DND-41 (cell line): ENCODE measurements at regions not wholly inside any gene's neighbourhood (a gene's known extent, or its start where the extent isn't known, plus 50 kb on each side); places are given as distances from the start of the nearest gene placed in this dataset.

Experiments
- ATAC-seq: fragments of 200-7000 bp; cut with Tn5 transposase; 3 replicates; pipeline ENCODE4 v1.9.1; 2021; ENCODE audit warnings: low read depth; ENCODE audit not compliant: insufficient read depth
- DNase-seq: peaks from one replicate; pipeline ENCODE4 v3.0.0-alpha.2; 2020
- H2AFZ ChIP-seq: 2 replicates; pipeline ENCODE4 v1.6.0; 2012; ENCODE audit warnings: low read depth, low read length
- H3K27ac ChIP-seq: 2 replicates; pipeline ENCODE4 v1.5.1; 2012; ENCODE audit warnings: low read length, inconsistent platforms
- H3K27me3 ChIP-seq: fragments of 200-600 bp; sonication (generic); 2 replicates; pipeline ENCODE4 v1.6.0; 2012; ENCODE audit warnings: low read length, mild to moderate bottlenecking, inconsistent platforms; ENCODE audit not compliant: insufficient read depth, poor library complexity
- H3K36me3 ChIP-seq: 2 replicates; pipeline ENCODE4 v1.5.1; 2012; ENCODE audit warnings: low read length, inconsistent platforms; ENCODE audit not compliant: insufficient read depth
- H3K4me1 ChIP-seq: 2 replicates; pipeline ENCODE4 v1.5.1; 2012; ENCODE audit warnings: mild to moderate bottlenecking, low read length; ENCODE audit not compliant: insufficient read depth
- H3K4me2 ChIP-seq: 2 replicates; pipeline ENCODE4 v1.6.0; 2012; ENCODE audit warnings: mild to moderate bottlenecking, moderate library complexity, low read length, inconsistent platforms; ENCODE audit not compliant: insufficient read depth
- H3K4me3 ChIP-seq, 2 experiments: fragments of 200-600 bp in 1 of 2; shearing (Covaris generic) in 1 of 2; 2 replicates each; pipeline ENCODE4 v1.5.1; 2012 to 2016; ENCODE audit warnings: inconsistent platforms in 2 of 2, low read length in 2 of 2, mild to moderate bottlenecking in 2 of 2, low read depth in 1 of 2, moderate library complexity in 1 of 2
- H3K79me2 ChIP-seq: 2 replicates; pipeline ENCODE4 v1.6.0; 2012; ENCODE audit warnings: low read length, inconsistent platforms; ENCODE audit not compliant: insufficient read depth
- H3K9ac ChIP-seq: 2 replicates; pipeline ENCODE4 v1.6.0; 2012; ENCODE audit warnings: low read depth, mild to moderate bottlenecking, inconsistent platforms, low read length, moderate library complexity
- H3K9me3 ChIP-seq: 2 replicates; pipeline ENCODE4 v1.5.1; 2012; ENCODE audit warnings: low read length, moderate library complexity, mild to moderate bottlenecking, inconsistent platforms; ENCODE audit not compliant: insufficient read depth, severe bottlenecking
- H4K20me1 ChIP-seq: 2 replicates; pipeline ENCODE4 v1.6.0; 2012; ENCODE audit warnings: low read length; ENCODE audit not compliant: insufficient read depth
- EZH2 ChIP-seq: IDR thresholded peaks from 3 replicates; pipeline ENCODE4 v1.6.1; 2012; ENCODE audit warnings: borderline replicate concordance, low read depth, mild to moderate bottlenecking, moderate library complexity, low read length, inconsistent platforms; ENCODE audit not compliant: severe bottlenecking
- TF ChIP-seq, protein P1 (sequence below): IDR thresholded peaks from 2 replicates; pipeline ENCODE4 v1.5.1; 2012; ENCODE audit warnings: borderline replicate concordance, low read length, moderate library complexity, mild to moderate bottlenecking; ENCODE audit not compliant: poor library complexity, severe bottlenecking; ENCODE audit errors: extremely low read depth

GRCh38 chrX:149157976-149158375, 347.1 kb downstream of the IDS start:
- no peaks in the 10 kb centered on the region for H3K27me3 ChIP-seq
- H3K9me3 ChIP-seq, result no peaks in the 10 kb centered on the region
- no peak overlapping the region for H3K4me3 ChIP-seq
- no peaks in the 10 kb centered on the region for H4K20me1 ChIP-seq
- H2AFZ ChIP-seq, result no peak overlapping the region
- no peak overlapping the region for H3K4me2 ChIP-seq
- DNase-seq, result no peak
- H3K79me2 ChIP-seq, result no peaks in the 10 kb centered on the region
- no peak overlapping the region for H3K27ac ChIP-seq
- ATAC-seq, result no peak
- H3K9ac ChIP-seq, result no peak overlapping the region
- no peaks in the 10 kb centered on the region for H3K4me1 ChIP-seq
- no peaks in the 10 kb centered on the region for H3K36me3 ChIP-seq
- TF ChIP-seq, protein P1, sequence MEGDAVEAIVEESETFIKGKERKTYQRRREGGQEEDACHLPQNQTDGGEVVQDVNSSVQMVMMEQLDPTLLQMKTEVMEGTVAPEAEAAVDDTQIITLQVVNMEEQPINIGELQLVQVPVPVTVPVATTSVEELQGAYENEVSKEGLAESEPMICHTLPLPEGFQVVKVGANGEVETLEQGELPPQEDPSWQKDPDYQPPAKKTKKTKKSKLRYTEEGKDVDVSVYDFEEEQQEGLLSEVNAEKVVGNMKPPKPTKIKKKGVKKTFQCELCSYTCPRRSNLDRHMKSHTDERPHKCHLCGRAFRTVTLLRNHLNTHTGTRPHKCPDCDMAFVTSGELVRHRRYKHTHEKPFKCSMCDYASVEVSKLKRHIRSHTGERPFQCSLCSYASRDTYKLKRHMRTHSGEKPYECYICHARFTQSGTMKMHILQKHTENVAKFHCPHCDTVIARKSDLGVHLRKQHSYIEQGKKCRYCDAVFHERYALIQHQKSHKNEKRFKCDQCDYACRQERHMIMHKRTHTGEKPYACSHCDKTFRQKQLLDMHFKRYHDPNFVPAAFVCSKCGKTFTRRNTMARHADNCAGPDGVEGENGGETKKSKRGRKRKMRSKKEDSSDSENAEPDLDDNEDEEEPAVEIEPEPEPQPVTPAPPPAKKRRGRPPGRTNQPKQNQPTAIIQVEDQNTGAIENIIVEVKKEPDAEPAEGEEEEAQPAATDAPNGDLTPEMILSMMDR, result no peak

- Histone ChIP-seq H3K27me3 (no peaks in the 10 kb centered on the region), H3K27ac (no peak overlapping the region), H3K4me2 (no peak overlapping the region), H3K36me3 (no peaks in the 10 kb centered on the region), H3K4me3 (no peak overlapping the region), H4K20me1 (no peaks in the 10 kb centered on the region), H2AFZ (no peak overlapping the region), H3K9ac (no peak overlapping the region), H3K4me1 (no peaks in the 10 kb centered on the region), H3K79me2 (no peaks in the 10 kb centered on the region), H3K9me3 (peaks cover 4% of the 10 kb centered on the region)
- DNase-seq, result no peak
- TF ChIP-seq EZH2, result no peak
- TF ChIP-seq, protein P1, result no peak
- no peak for ATAC-seq
Observed at GRCh38 chrX:149152941-149153340, 352.2 kb downstream of the IDS start.

GRCh38 chrX:149151805-149152757, 353.0 kb downstream of the IDS start:
- DNase-seq (no peak), ATAC-seq (peak; percentile 56; the same call in 2 of the 3 replicates)
- Histone ChIP-seq H3K36me3 (no peaks in the 10 kb centered on the region), H3K27me3 (no peaks in the 10 kb centered on the region), H3K4me1 (no peaks in the 10 kb centered on the region), H3K79me2 (no peaks in the 10 kb centered on the region), H4K20me1 (no peaks in the 10 kb centered on the region), H3K4me2 (no peak overlapping the region), H3K4me3 (no peak overlapping the region), H3K9ac (no peak overlapping the region), H2AFZ (no peak overlapping the region), H3K9me3 (peaks cover 4% of the 10 kb centered on the region), H3K27ac (no peak overlapping the region)
- no peak for TF ChIP-seq EZH2
- TF ChIP-seq, protein P1, result no peak

DNA sequence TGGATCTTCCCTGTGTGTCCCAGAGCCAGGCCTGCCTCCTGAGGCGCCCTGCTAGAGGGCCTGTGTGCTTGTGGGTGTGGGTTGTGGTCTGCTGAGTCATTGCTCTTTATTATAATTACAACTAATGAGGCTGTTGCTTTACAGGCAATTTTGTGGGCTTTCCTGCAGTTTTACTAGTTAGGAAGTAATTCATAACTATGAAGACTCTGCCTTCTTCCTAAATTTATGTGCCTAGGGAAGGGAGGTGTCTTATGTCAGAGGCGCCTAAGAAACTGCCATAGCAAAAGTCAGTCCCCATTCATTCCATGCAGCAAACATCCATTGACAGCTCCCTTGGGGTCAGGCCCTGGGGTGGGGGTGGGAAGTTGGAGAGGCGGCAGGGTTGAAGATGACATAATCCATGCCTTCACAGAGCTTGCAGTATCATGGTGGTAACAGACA, 359.2 kb downstream of the IDS start:
- H3K9ac ChIP-seq, result no peak overlapping the region
- no peaks in the 10 kb centered on the region for H3K36me3 ChIP-seq
- peak; percentile 94 for ATAC-seq
- no peaks in the 10 kb centered on the region for H3K79me2 ChIP-seq
- no peaks in the 10 kb centered on the region for H3K27me3 ChIP-seq
- H4K20me1 ChIP-seq, result no peaks in the 10 kb centered on the region
- peaks cover 10% of the 10 kb centered on the region for H3K4me1 ChIP-seq
- DNase-seq, result peak; percentile 37
- H3K4me2 ChIP-seq, result no peak overlapping the region
- peaks cover 4% of the 10 kb centered on the region for H3K9me3 ChIP-seq
- TF ChIP-seq, protein P1, result no peak
- no peak for TF ChIP-seq EZH2
- H3K4me3 ChIP-seq, result no peak overlapping the region
- H2AFZ ChIP-seq, result no peak overlapping the region
- no peak overlapping the region; the same call in 1 of the 2 replicates for H3K27ac ChIP-seq
